HUES6 (cell line): ENCODE measurements at regions not wholly inside any gene's neighbourhood (a gene's known extent, or its start where the extent isn't known, plus 50 kb on each side); places are given as distances from the start of the nearest gene placed in this dataset.

Experiments used
- H3K27ac ChIP-seq: 2 replicates; pipeline ENCODE4 v1.7.0; 2013; ENCODE audit warnings: low read depth, mild to moderate bottlenecking, low read length, inconsistent platforms
- H3K27me3 ChIP-seq: 2 replicates; pipeline ENCODE4 v1.6.1; 2013; ENCODE audit warnings: low read length; ENCODE audit not compliant: control insufficient read depth, insufficient read depth
- H3K36me3 ChIP-seq: 2 replicates; pipeline ENCODE4 v1.6.1; 2013; ENCODE audit warnings: low read length; ENCODE audit not compliant: control insufficient read depth, insufficient read depth
- H3K4me1 ChIP-seq: 2 replicates; pipeline ENCODE4 v1.6.1; 2013; ENCODE audit warnings: low read length; ENCODE audit not compliant: control insufficient read depth, insufficient read depth
- H3K4me3 ChIP-seq: 2 replicates; pipeline ENCODE4 v1.5.1; 2013; ENCODE audit warnings: low read depth, low read length
- H3K9ac ChIP-seq: one replicate; pipeline ENCODE4 v1.6.1; 2013; ENCODE audit warnings: mild to moderate bottlenecking, low read length
- H3K9me3 ChIP-seq: 2 replicates; pipeline ENCODE4 v1.6.1; 2013; ENCODE audit warnings: low read depth, low read length; ENCODE audit not compliant: control insufficient read depth, insufficient read depth

DNA sequence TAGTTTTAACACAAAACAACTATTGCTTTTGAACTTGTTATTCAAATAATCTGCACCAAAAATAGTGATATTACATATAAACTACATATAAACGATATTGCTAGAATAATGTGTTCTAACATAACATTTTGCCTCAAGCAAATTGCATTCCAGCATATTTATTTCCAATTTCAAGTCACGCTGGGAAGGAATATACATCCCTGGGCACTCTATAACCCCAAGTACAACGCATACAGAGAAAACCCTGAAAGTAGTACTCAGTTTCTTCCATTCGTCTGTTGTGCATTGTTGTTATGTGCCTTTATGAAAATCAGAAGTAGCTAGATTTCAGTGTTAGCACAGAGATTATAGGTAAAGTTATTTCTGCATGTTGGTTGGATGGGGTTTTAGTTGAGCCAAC is 251.5 kb downstream of the TUSC7 start:
- Histone ChIP-seq H3K9me3 (no peaks in the 10 kb centered on the region), H3K36me3 (no peaks in the 10 kb centered on the region), H3K27ac (no peak overlapping the region), H3K9ac (no peak overlapping the region), H3K4me3 (no peak overlapping the region), H3K27me3 (no peaks in the 10 kb centered on the region), H3K4me1 (no peaks in the 10 kb centered on the region)

- Histone ChIP-seq H3K27me3 (no peaks in the 10 kb centered on the region), H3K27ac (no peak overlapping the region), H3K36me3 (no peaks in the 10 kb centered on the region), H3K9me3 (no peaks in the 10 kb centered on the region), H3K4me1 (no peaks in the 10 kb centered on the region), H3K9ac (no peak overlapping the region), H3K4me3 (no peak overlapping the region)
Observed at GRCh38 chr3:116963802-116964201, 254.2 kb downstream of the TUSC7 start.

- no peaks in the 10 kb centered on the region for H3K27me3 ChIP-seq
Observed at GRCh38 chr3:116966649-116967048, 257.1 kb downstream of the TUSC7 start.

DNA sequence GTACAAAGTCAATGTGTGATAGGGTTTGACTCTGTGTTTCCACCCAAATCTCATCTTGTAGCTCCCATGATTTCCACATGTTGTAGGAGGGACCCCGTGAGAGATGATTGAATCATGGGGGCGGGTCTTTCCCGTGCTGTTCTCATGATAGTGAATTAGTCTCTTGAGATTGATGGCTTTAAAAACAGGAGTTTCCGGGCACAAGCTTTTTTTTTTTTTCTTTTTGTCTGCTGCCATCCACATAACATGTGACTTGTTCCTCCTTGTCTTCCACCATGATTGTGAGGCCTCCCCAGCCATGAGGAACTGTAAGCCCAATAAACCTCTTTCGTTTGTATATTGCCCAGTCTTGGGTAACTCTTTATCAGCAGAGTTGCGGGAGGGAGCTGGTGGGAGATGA is 259.6 kb downstream of the TUSC7 start:
- Histone ChIP-seq H3K36me3 (no peaks in the 10 kb centered on the region), H3K9me3 (no peaks in the 10 kb centered on the region), H3K9ac (no peak overlapping the region), H3K27ac (no peak overlapping the region), H3K4me1 (no peaks in the 10 kb centered on the region), H3K4me3 (no peak overlapping the region), H3K27me3 (no peaks in the 10 kb centered on the region)

More at GRCh38 chr3:116966649-116967048, 257.1 kb downstream of the TUSC7 start:
- H3K9ac ChIP-seq, result no peak overlapping the region
- no peak overlapping the region for H3K27ac ChIP-seq
- H3K4me1 ChIP-seq, result no peaks in the 10 kb centered on the region
- H3K9me3 ChIP-seq, result no peaks in the 10 kb centered on the region
- H3K4me3 ChIP-seq, result no peak overlapping the region
- no peaks in the 10 kb centered on the region for H3K36me3 ChIP-seq

GRCh38 chr3:116969646-116970045 is 260.1 kb downstream of the TUSC7 start:
- Histone ChIP-seq H3K36me3 (no peaks in the 10 kb centered on the region), H3K27ac (no peak overlapping the region), H3K4me1 (no peaks in the 10 kb centered on the region), H3K27me3 (no peaks in the 10 kb centered on the region), H3K9me3 (no peaks in the 10 kb centered on the region), H3K9ac (no peak overlapping the region), H3K4me3 (no peak overlapping the region)

DNA sequence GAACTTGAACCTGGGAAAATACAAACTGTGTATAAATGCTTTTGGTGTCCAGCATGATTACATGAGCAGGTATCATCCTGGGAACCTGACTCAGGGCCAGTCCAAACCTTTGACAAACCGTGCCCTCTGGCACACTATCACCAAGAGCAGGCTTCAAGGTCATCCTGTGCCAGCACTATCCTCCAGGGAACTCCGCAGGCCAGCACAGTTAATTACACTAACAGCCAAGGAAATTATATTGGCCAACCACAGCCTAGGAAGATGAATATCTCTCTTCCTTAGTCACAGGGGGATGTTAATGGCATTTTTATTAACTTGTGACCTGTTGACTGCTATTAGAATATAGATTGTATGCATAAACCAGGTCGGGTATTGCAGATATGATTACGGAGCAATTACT is 262.0 kb downstream of the TUSC7 start:
- Histone ChIP-seq H3K9ac (no peak overlapping the region), H3K9me3 (no peaks in the 10 kb centered on the region), H3K27me3 (no peaks in the 10 kb centered on the region), H3K4me1 (no peaks in the 10 kb centered on the region), H3K27ac (no peak overlapping the region), H3K4me3 (no peak overlapping the region), H3K36me3 (no peaks in the 10 kb centered on the region)

DNA sequence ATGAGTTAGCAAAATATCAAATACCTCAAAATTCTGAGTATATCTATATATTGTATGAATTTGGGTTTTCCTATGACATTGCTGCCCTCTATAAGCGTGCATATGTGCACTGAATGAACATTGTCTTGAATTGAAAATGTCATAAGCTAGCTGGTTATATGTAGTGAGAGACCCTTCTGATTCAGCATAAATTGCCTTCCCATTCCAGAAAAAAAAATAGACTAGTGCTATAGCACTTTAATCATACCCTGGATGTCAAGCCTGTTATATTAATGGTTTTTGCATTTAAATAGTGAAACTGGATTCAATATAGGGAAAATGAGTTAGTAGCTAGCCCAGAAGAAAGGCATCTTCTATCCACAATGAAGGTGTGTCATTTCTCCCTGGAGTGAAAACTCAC is 265.1 kb downstream of the TUSC7 start:
- Histone ChIP-seq H3K9ac (no peak overlapping the region), H3K27ac (no peak overlapping the region), H3K4me3 (no peak overlapping the region), H3K4me1 (peaks cover 1% of the 10 kb centered on the region; the same call in 1 of the 2 replicates), H3K36me3 (no peaks in the 10 kb centered on the region), H3K9me3 (no peaks in the 10 kb centered on the region), H3K27me3 (no peaks in the 10 kb centered on the region)

DNA sequence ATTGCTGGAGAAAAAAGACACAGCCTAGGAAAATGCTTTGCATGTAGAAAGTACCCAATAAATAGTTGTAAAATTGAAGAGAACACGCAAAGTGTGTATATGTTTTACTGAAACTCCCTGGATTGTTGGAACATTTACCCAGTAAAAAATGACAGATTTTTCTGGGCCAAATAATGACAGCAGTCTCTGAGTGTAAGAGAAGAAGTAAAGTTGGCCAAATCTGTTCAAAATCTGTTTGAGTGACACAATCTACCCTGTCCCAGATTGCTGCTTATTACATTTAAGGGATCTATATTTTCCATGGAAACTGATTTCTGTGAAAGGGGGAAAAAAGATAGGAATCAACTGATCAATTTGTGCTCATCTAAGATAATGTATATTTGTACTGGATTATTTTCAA is 267.9 kb downstream of the TUSC7 start:
- Histone ChIP-seq H3K27ac (no peak overlapping the region), H3K36me3 (no peaks in the 10 kb centered on the region), H3K4me1 (peaks cover 9% of the 10 kb centered on the region; the same call in 1 of the 2 replicates), H3K4me3 (no peak overlapping the region), H3K9me3 (no peaks in the 10 kb centered on the region), H3K9ac (no peak overlapping the region), H3K27me3 (no peaks in the 10 kb centered on the region)

DNA sequence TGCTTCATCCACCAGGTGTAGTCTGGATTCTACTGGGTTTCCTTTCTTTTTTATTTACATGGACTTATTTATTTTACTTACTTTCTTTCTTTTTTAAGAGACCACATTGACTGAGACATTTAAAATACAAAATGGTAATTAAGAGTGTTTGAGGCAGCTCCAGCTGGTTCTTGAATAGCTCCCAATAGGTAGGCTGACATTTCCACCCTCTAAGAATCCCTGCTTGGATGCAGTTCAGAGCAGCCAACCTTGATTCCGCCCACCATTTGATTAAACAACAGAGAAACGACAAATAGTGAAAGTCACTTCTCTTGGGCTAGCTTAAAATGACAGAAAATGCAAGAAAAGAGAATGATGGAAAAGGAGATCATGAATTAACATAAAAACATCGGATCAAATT is 270.5 kb downstream of the TUSC7 start:
- H3K4me1 ChIP-seq, result peaks cover 9% of the 10 kb centered on the region; the same call in 1 of the 2 replicates
- H3K9ac ChIP-seq, result no peak overlapping the region
- H3K27ac ChIP-seq, result no peak overlapping the region
- no peak overlapping the region for H3K4me3 ChIP-seq
- no peaks in the 10 kb centered on the region for H3K36me3 ChIP-seq
- no peaks in the 10 kb centered on the region for H3K9me3 ChIP-seq
- no peaks in the 10 kb centered on the region for H3K27me3 ChIP-seq

GRCh38 chr3:116981089-116981488 is 271.5 kb downstream of the TUSC7 start:
- Histone ChIP-seq H3K9me3 (no peaks in the 10 kb centered on the region), H3K4me1 (peaks cover 9% of the 10 kb centered on the region; the same call in 1 of the 2 replicates)

GRCh38 chr3:116984301-116984700 is 274.7 kb downstream of the TUSC7 start:
- Histone ChIP-seq H3K4me3 (no peak overlapping the region), H3K36me3 (no peaks in the 10 kb centered on the region), H3K9me3 (no peaks in the 10 kb centered on the region), H3K27me3 (no peaks in the 10 kb centered on the region), H3K4me1 (peaks cover 9% of the 10 kb centered on the region; the same call in 1 of the 2 replicates), H3K9ac (no peak overlapping the region), H3K27ac (no peak overlapping the region)

More at GRCh38 chr3:116981089-116981488, 271.5 kb downstream of the TUSC7 start:
- Histone ChIP-seq H3K9ac (no peak overlapping the region), H3K27me3 (no peaks in the 10 kb centered on the region), H3K27ac (no peak overlapping the region), H3K4me3 (no peak overlapping the region), H3K36me3 (no peaks in the 10 kb centered on the region)

GRCh38 chr3:116994351-116994879 is 284.8 kb downstream of the TUSC7 start:
- no peak overlapping the region for H3K27ac ChIP-seq
- no peaks in the 10 kb centered on the region for H3K4me1 ChIP-seq
- no peaks in the 10 kb centered on the region for H3K27me3 ChIP-seq
- H3K36me3 ChIP-seq, result no peaks in the 10 kb centered on the region
- no peak overlapping the region for H3K9ac ChIP-seq
- no peaks in the 10 kb centered on the region for H3K9me3 ChIP-seq
- no peak overlapping the region for H3K4me3 ChIP-seq
